Middle frontal gyrus (tissue), 1 donor: ENCODE measurements at regions not wholly inside any gene's neighbourhood (a gene's known extent, or its start where the extent isn't known, plus 50 kb on each side); places are given as distances from the start of the nearest gene placed in this dataset.

Source experiments
- DNase-seq: peaks from one replicate; pipeline ENCODE4 v3.0.0-alpha.2; 2015; ENCODE audit warnings: low spot score; ENCODE audit errors: extremely low spot score

- no peak for DNase-seq
Measured at GRCh38 chr13:29958476-29958875, 108.1 kb upstream of the UBL3 start.

DNA sequence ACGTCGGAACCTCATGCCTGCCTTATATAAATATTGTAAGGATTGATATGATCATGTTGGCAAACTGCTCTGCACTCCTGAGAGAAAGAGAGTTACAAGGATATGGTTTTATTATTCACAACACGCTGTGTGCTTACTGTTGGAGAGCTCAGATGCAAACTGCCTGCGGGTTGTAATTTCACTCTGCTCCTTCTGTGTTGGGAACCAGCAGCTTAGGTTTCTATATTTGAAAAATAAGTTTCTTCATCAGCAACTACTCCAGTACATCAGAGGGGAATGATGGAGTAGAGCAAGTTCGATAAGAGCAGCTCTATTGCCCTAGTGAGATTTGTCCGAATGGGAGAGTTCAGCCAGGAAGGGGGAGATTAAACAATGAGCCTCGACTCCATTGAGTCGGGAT is 106.9 kb upstream of the UBL3 start:
- no peak for DNase-seq

GRCh38 chr13:29956853-29957252 is 106.4 kb upstream of the UBL3 start:
- no peak for DNase-seq

DNA sequence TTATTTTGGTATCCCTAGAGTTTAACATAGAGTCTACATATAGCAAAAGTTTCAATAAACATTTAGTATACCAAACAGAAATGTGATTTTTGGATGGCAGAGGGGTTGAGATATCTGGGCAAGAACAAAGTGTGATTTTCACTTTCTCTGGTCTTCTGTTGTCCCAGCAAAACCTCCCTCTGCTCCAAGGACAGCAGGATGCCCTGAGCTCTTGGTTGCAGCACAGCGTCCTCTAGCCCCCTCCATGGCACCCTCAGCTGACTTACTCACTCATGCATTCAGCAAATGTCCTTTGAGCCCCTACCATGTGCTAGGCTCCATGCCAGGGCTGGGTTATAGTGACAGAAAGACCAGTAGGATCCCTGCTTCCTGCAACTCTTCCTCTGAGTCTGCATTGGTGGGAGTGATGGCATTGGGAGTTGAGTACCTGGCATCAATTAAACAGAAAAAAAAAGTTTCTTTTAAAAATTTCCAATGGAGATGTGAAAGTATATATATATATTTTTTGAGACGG is 104.8 kb upstream of the UBL3 start:
- no peak for DNase-seq

- DNase-seq = no peak
Measured at GRCh38 chr13:29954082-29955028, 103.9 kb upstream of the UBL3 start.

- no peak for DNase-seq
Measured at GRCh38 chr13:29953542-29953941, 103.1 kb upstream of the UBL3 start.

GRCh38 chr13:29952245-29952644 is 101.8 kb upstream of the UBL3 start:
- no peak for DNase-seq

DNA sequence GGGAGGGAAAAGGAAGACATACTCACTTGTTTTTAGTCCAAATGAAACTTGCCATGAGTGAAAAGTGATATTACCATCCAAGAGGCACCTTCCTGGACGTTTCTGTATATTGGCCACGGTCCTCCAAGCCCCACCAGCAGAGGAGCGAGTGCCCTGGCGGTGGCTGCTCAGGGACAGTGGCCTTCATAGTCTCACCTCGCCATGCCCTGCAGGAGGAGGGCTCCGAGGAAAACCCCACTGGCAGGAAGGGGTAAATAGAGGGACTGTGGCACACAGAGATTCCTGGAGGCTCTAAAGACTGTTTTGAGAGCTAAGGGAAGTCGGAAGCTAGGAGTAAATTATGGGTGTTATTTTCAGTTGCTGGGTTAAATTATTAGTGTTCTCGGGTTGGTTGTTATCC is 98.4 kb upstream of the UBL3 start:
- DNase-seq = no peak

DNA sequence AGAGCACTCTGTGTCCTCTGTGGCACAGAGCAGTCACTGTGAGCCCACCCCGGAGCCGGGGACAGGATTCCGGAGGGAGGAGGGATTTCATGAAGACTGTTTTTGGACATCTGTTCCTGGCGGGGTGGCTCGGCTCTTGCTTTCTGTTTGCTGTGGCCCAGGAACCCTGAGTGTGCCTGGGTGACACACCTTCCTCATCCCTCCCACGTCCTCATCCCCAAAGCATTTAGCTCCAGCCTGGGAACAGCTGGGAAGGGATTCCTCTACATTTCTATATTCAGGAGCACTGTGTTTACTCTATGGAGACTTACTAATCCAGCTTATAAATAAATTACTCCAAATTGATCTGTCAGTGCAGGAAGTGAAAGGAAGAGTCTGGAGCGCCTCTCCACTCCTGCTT is 97.8 kb upstream of the UBL3 start:
- no peak for DNase-seq

DNA sequence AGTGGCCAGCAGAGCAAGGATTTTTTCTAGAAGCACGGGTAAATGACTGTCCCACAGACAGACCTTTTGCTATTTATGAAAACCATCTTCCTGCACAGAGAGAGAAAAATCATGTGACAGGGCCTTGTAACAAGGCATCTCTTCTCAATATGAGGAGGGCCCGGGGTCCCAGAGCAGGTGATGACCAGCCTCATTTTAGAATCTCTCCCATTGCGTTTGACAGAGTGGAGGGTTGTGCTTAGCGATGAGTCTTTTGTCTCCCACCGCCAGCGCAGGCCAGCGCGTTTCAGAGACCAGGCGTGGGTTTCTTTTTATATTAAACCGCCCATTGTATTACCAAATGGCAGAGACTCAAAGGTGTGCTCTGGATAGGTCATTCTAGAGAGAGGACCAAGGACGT is 97.4 kb upstream of the UBL3 start:
- no peak for DNase-seq

DNA sequence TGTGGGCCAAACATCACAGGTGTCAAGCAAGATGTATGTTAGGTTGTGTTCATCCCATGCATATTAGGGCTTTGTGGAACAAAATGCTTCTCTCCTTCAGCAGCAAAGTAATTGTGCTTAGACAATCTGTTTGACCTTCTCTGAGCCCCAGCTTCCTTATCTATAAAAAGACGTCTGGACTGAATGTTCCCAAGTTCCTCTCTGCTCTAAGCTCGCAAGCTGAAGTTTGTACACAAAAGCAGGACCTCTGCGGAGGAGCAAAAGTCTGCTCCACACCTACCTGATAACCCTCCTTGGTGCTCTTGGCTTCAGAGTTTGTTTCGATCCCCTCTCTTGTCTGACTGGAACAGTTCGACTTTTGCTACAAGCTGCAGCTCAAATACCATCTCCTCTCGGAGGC is 95.7 kb upstream of the UBL3 start:
- DNase-seq = no peak

DNA sequence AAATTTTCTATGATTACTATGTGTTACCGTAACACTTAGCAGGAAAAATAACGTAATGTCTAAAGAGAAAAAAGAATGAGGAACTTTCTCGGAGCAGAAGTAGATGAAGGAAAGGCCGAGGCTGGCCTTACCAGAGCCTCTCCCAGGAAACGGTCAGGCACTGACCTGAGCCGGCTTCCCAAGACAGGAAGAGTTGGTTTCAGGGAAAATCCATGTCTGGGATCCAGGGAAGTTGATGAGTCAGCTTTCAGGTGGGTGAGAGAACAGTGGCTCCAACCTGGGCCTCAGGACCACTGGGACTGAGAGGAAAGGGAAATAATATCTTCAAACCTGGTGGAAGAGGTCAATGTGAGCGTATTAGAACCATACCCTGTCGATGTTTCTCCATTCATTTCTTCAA is 93.3 kb upstream of the UBL3 start:
- DNase-seq = no peak

DNA sequence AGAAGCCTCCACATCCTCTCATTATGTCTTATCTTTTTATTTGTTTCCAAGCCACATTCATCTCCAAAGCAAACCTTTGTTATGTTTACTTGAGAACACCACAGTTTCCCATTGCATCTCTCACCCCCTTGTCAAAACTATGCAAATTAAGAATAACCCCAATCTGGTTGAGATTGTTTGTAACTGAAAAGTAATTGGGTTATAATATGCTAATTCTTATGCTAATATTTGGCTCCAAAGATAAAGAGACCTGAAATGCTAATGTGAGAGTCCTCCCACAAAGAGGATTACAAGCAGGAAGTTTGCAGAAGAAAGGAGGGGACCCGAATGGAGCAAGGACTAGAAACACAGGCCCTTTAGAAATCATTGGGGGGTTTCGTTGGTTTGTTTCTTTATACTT is 92.9 kb upstream of the UBL3 start:
- DNase-seq = no peak

GRCh38 chr13:29940715-29941114 is 90.3 kb upstream of the UBL3 start:
- DNase-seq = no peak

DNA sequence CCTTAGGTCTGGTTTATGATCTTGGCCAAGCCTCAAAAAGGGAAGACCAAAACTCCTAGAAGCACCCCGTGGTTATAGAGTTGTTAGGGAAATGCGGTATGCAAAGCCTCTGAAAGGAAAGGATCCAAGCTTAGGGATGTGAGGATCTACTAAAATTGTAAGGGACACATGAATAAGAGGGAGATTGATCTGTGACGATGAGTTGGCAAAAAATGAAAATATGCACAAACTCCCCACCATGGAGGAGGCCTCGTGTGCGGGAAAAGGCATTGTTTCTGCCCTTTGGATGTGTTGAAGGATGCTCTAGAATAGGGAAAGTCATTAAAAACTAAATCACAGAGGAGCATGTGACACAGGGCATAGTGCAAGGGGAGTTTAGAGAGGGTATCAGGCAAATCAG is 88.7 kb upstream of the UBL3 start:
- no peak for DNase-seq

DNA sequence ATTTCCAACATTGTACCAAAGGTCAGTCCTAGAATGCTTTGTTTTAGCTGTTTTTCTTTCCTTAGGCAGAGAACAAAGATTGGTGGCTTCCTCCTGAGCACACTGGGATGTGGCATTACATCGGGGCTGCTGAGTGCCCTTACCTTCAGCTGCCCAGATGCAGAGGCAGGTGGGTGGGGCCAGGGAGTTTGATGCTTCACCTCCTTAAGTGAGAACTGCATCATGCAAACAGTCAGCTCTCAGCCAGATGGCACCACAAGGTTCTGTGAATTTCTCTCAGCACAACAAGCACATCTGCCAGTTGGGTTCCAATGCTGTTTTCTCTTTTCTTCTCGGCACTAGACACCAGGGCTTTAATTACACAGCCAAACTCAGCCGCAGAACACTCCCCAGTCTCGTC is 87.4 kb upstream of the UBL3 start:
- DNase-seq = no peak

DNA sequence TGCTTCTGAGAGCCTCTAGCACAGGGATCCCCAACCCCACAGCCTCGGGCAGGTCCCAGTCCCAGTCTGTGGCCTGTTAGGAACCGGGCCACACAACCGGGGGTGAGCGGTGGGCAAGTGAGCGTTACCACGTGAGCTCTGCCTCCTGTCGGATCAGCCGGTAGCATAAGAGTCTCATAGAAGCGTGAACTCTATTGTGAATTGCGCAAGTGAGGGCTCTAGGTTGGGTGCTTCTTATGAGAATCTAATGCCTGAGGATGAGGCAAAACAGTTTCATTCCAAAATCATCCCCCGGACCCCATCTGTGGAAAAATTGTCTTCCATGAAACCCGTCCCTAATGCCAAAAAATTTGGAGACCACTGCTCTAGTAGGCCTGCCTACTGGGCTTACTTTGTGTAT is 87.0 kb upstream of the UBL3 start:
- no peak for DNase-seq

DNA sequence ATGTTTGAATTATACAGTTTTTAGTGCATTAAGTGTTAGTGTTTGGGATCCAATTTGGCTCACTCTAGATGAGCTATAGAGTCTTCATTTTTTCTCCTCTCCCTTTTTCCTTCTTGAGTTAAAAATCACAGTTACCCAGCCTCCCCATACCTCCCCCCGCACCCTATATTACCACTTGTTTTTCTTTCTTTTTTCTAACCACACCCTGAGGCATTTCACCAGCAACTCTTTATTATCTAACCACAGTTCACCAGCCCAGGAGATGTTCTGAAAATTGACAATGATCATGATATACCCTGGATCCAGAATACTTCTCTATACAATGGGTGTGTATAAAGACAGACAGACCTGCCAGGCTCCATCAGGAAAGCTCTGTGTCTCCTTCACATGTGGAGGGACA is 86.5 kb upstream of the UBL3 start:
- DNase-seq = no peak

DNA sequence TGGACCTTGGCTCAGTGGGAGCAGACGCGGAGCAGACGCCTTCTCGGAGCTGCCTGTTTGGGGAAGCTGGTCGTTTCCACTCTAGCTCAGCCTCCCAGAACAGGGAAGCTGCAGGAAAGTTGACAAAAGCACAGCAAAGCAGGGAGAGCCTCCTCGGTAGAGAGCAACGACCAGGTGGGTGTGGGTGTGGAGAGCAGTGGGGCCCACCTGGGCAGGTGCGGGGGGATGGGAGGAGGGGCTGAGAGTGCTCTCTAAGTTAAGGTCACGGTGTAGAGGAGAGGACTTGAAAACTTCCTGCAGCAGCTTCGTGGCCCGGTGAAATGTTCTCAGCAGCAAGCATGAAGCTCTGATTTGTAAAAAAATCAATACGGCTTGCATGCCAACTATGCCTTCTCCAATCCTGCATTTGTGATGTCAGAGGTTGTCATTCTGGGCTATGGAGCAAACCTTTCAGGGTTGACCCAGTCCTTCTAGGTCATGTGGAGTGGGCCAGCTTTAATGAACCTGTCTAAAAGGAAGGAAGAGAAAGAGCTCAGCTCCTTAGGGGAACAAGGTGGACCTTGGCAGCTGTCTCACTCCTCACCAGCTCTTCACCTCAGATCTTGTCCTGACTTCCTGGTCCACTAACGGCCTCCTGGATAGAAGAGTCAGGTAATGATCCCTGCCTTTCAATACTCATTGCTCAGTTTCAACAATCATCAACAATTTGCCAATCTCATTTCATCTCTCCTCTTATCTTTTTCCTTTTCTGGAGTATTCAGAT is 85.8 kb upstream of the UBL3 start:
- no peak for DNase-seq

GRCh38 chr13:29935309-29935981 is 85.0 kb upstream of the UBL3 start:
- DNase-seq = no peak

GRCh38 chr13:29934531-29935308 is 84.3 kb upstream of the UBL3 start:
- DNase-seq = no peak
